ENCODE measurements at regions not wholly inside any gene's neighbourhood (a gene's known extent, or its start where the extent isn't known, plus 50 kb on each side); places are given as distances from the start of the nearest gene placed in this dataset.

GRCh38 chr9:12060067-12060466 is 633.1 kb upstream of the TYRP1 start:
- ATAC-seq (ENCODE audit: low read depth) (no peak), DNase-seq (no peak)
- Mint-ChIP-seq H3K27ac (no peak overlapping the region), H3K9me3 (ENCODE audit: insufficient read depth) (no peaks in the 10 kb centered on the region), H3K4me3 (no peak overlapping the region), H3K27me3 (no peaks in the 10 kb centered on the region), H3K4me1 (no peaks in the 10 kb centered on the region)
- ChIA-PET POLR2A (no interaction called here), CTCF (no interaction called here)
- TF ChIP-seq CTCF (IDR thresholded peaks at IDR 0.05): no peak
- TF ChIP-seq EZH2 (IDR thresholded peaks at IDR 0.05; ENCODE audit: borderline replicate concordance, insufficient read depth, low read depth, low read length, poor library complexity, severe bottlenecking): no peak
- no peaks in the 10 kb centered on the region for H3K4me1 ChIP-seq (ENCODE audit: control insufficient read depth in 2 of 2, insufficient read depth in 2 of 2, low read length in 2 of 2)
- H3K4me2 ChIP-seq (replicated peaks; ENCODE audit: low read depth, low read length, poor library complexity, severe bottlenecking): no peak overlapping the region
- H3K9me3 ChIP-seq (ENCODE audit: control extremely low read depth in 1 of 3, control insufficient read depth in 2 of 3, insufficient read depth in 1 of 3, low read length in 2 of 3): no peaks in the 10 kb centered on the region
- H3K4me3 ChIP-seq (ENCODE audit: control extremely low read depth in 1 of 5, extremely low read depth in 1 of 5, insufficient read depth in 1 of 5, low read depth in 2 of 5, low read length in 4 of 5): no peak overlapping the region
- no peaks in the 10 kb centered on the region for H4K20me1 ChIP-seq (ENCODE audit: control insufficient read depth, insufficient read depth, low read length, poor library complexity, severe bottlenecking)
- no peaks in the 10 kb centered on the region for H3K36me3 ChIP-seq (replicated peaks in 1 of 2; ENCODE audit: control extremely low read depth in 1 of 2, control insufficient read depth in 1 of 2, extremely low read depth in 1 of 2, insufficient read depth in 2 of 2, low read length in 1 of 2)
- H3K27ac ChIP-seq (ENCODE audit: low read length in 2 of 2): no peak overlapping the region
- no peaks in the 10 kb centered on the region for H3K27me3 ChIP-seq (replicated peaks in 1 of 4; ENCODE audit: control extremely low read depth in 1 of 4, control insufficient read depth in 3 of 4, insufficient read depth in 4 of 4, low read length in 3 of 4)
- intact Hi-C loops (cut with micrococcal nuclease): no loop called here
- no peaks in the 10 kb centered on the region for H3K79me2 ChIP-seq (ENCODE audit: control insufficient read depth, insufficient read depth, low read length)
- H3K9ac ChIP-seq (ENCODE audit: low read length): no peak overlapping the region
- no CpG with 5 or more reads among the region's 2 CpGs for WGBS (ENCODE audit: insufficient coverage)
- H2AFZ ChIP-seq (ENCODE audit: insufficient read depth, low read depth, low read length, poor library complexity, severe bottlenecking): no peak overlapping the region

DNA sequence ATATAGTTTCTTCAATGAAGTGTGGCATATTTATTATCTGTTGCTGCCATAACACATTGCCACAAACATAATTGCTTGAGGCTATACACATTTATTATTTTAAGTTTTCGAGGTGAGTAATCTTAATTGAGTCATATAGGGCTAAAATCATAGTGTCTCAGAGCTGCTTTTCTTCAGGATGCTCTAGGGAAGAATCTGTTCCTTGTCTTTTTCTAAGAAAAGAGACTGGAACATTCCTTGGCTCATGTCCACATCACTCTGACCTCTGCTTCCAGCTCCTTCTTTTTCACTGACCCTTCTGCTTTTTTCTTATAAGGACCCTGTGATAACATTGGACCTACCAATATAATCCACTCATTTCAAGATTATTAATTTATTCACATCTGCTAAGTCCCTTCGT is 632.4 kb upstream of the TYRP1 start:
- Mint-ChIP-seq H3K4me1 (no peaks in the 10 kb centered on the region), H3K27me3 (no peaks in the 10 kb centered on the region), H3K9me3 (ENCODE audit: insufficient read depth) (no peaks in the 10 kb centered on the region), H3K27ac (no peak overlapping the region), H3K4me3 (no peak overlapping the region)
- no CpG with 5 or more reads among the region's 2 CpGs for WGBS (ENCODE audit: insufficient coverage)
- H3K9ac ChIP-seq (ENCODE audit: low read length): no peak overlapping the region
- no peaks in the 10 kb centered on the region for H4K20me1 ChIP-seq (ENCODE audit: control insufficient read depth, insufficient read depth, low read length, poor library complexity, severe bottlenecking)
- H3K79me2 ChIP-seq (ENCODE audit: control insufficient read depth, insufficient read depth, low read length): no peaks in the 10 kb centered on the region
- no peak overlapping the region for H3K4me3 ChIP-seq (ENCODE audit: control extremely low read depth in 1 of 5, extremely low read depth in 1 of 5, insufficient read depth in 1 of 5, low read depth in 2 of 5, low read length in 4 of 5)
- no peak overlapping the region for H3K4me2 ChIP-seq (replicated peaks; ENCODE audit: low read depth, low read length, poor library complexity, severe bottlenecking)
- ChIA-PET POLR2A (no interaction called here), CTCF (no interaction called here)
- intact Hi-C loops (cut with micrococcal nuclease): no loop called here
- no peaks in the 10 kb centered on the region for H3K9me3 ChIP-seq (ENCODE audit: control extremely low read depth in 1 of 3, control insufficient read depth in 2 of 3, insufficient read depth in 1 of 3, low read length in 2 of 3)
- no peak for ATAC-seq (ENCODE audit: low read depth)
- H3K4me1 ChIP-seq (ENCODE audit: control insufficient read depth in 2 of 2, insufficient read depth in 2 of 2, low read length in 2 of 2): no peaks in the 10 kb centered on the region
- H2AFZ ChIP-seq (ENCODE audit: insufficient read depth, low read depth, low read length, poor library complexity, severe bottlenecking): no peak overlapping the region
- no peak for TF ChIP-seq EZH2 (IDR thresholded peaks at IDR 0.05; ENCODE audit: borderline replicate concordance, insufficient read depth, low read depth, low read length, poor library complexity, severe bottlenecking)
- no peak for TF ChIP-seq CTCF (IDR thresholded peaks at IDR 0.05)
- no peak for DNase-seq
- no peak overlapping the region for H3K27ac ChIP-seq (ENCODE audit: low read length in 2 of 2)
- no peaks in the 10 kb centered on the region for H3K27me3 ChIP-seq (replicated peaks in 1 of 4; ENCODE audit: control extremely low read depth in 1 of 4, control insufficient read depth in 3 of 4, insufficient read depth in 4 of 4, low read length in 3 of 4)
- no peaks in the 10 kb centered on the region for H3K36me3 ChIP-seq (replicated peaks in 1 of 2; ENCODE audit: control extremely low read depth in 1 of 2, control insufficient read depth in 1 of 2, extremely low read depth in 1 of 2, insufficient read depth in 2 of 2, low read length in 1 of 2)

Data from B cell (primary cell).